ENCODE measurements at regions not wholly inside any gene's neighbourhood (a gene's known extent, or its start where the extent isn't known, plus 50 kb on each side); places are given as distances from the start of the nearest gene placed in this dataset.

- H3K9me3 ChIP-seq, result no peaks in the 10 kb centered on the region
- DNase-seq, result no peak
- H3K4me1 ChIP-seq, result no peaks in the 10 kb centered on the region
- H3K36me3 ChIP-seq, result no peaks in the 10 kb centered on the region
- no peak overlapping the region for H3K4me3 ChIP-seq (ENCODE audit: low read depth, low read length)
- no peaks in the 10 kb centered on the region for H3K27me3 ChIP-seq
- no peak for TF ChIP-seq CTCF (IDR thresholded peaks at IDR 0.05; ENCODE audit: low read depth, low read length)
Measured at GRCh38 chr6:163719028-163719742, 304.7 kb downstream of the QKI start.

- H3K4me1 ChIP-seq, result no peaks in the 10 kb centered on the region
- no peak for DNase-seq
- no peak for TF ChIP-seq CTCF (IDR thresholded peaks at IDR 0.05; ENCODE audit: low read depth, low read length)
- H3K9me3 ChIP-seq, result no peaks in the 10 kb centered on the region
- no peak overlapping the region for H3K4me3 ChIP-seq (ENCODE audit: low read depth, low read length)
- no peaks in the 10 kb centered on the region for H3K36me3 ChIP-seq
- H3K27me3 ChIP-seq, result no peaks in the 10 kb centered on the region
Measured at GRCh38 chr6:163718537-163718936, 304.0 kb downstream of the QKI start.

GRCh38 chr6:163717106-163717764 lies 302.7 kb downstream of the QKI start:
- Histone ChIP-seq H3K9me3 (no peaks in the 10 kb centered on the region), H3K27me3 (no peaks in the 10 kb centered on the region), H3K4me1 (peaks cover 6% of the 10 kb centered on the region; the same call in 1 of the 2 replicates), H3K36me3 (no peaks in the 10 kb centered on the region), H3K4me3 (ENCODE audit: low read depth, low read length) (no peak overlapping the region)
- no peak for DNase-seq
- TF ChIP-seq CTCF (IDR thresholded peaks at IDR 0.05; ENCODE audit: low read depth, low read length), result no peak

- no peak for DNase-seq
- H3K9me3 ChIP-seq, result no peaks in the 10 kb centered on the region
- no peaks in the 10 kb centered on the region for H3K27me3 ChIP-seq
- no peak overlapping the region for H3K4me3 ChIP-seq (ENCODE audit: low read depth, low read length)
- no peak for TF ChIP-seq CTCF (IDR thresholded peaks at IDR 0.05; ENCODE audit: low read depth, low read length)
- H3K36me3 ChIP-seq, result no peaks in the 10 kb centered on the region
- H3K4me1 ChIP-seq, result peaks cover 10% of the 10 kb centered on the region; the same call in 1 of the 2 replicates
Measured at GRCh38 chr6:163716690-163717089, 302.2 kb downstream of the QKI start.

GRCh38 chr6:163715846-163716245 lies 301.3 kb downstream of the QKI start:
- Histone ChIP-seq H3K4me1 (peaks cover 10% of the 10 kb centered on the region; the same call in 1 of the 2 replicates), H3K27me3 (no peaks in the 10 kb centered on the region), H3K9me3 (no peaks in the 10 kb centered on the region), H3K4me3 (ENCODE audit: low read depth, low read length) (no peak overlapping the region), H3K36me3 (no peaks in the 10 kb centered on the region)
- no peak for DNase-seq
- TF ChIP-seq CTCF (IDR thresholded peaks at IDR 0.05; ENCODE audit: low read depth, low read length), result no peak

GRCh38 chr6:163714179-163714578 lies 299.7 kb downstream of the QKI start:
- H3K4me3 ChIP-seq (ENCODE audit: low read depth, low read length), result no peak overlapping the region
- H3K36me3 ChIP-seq, result no peaks in the 10 kb centered on the region
- TF ChIP-seq CTCF (IDR thresholded peaks at IDR 0.05; ENCODE audit: low read depth, low read length), result no peak
- H3K9me3 ChIP-seq, result no peaks in the 10 kb centered on the region
- H3K4me1 ChIP-seq, result peaks cover 10% of the 10 kb centered on the region; the same call in 1 of the 2 replicates
- no peaks in the 10 kb centered on the region for H3K27me3 ChIP-seq
- DNase-seq, result no peak
